Jurkat, Clone E6-1 (cell line): ENCODE measurements at regions not wholly inside any gene's neighbourhood (a gene's known extent, or its start where the extent isn't known, plus 50 kb on each side); places are given as distances from the start of the nearest gene placed in this dataset.
A peak's percentile ranks its signal among the peaks of the same experiment; 100 is the strongest.

Experiments used
- DNase-seq: peaks from one replicate; pipeline ENCODE4 v3.0.0-alpha.2; 2011; ENCODE audit warnings: low read depth, low spot score
- H3K4me3 ChIP-seq: 2 replicates; pipeline ENCODE4 v1.5.1; 2011; ENCODE audit warnings: mild to moderate bottlenecking, low read length, control low read depth, moderate library complexity

DNA sequence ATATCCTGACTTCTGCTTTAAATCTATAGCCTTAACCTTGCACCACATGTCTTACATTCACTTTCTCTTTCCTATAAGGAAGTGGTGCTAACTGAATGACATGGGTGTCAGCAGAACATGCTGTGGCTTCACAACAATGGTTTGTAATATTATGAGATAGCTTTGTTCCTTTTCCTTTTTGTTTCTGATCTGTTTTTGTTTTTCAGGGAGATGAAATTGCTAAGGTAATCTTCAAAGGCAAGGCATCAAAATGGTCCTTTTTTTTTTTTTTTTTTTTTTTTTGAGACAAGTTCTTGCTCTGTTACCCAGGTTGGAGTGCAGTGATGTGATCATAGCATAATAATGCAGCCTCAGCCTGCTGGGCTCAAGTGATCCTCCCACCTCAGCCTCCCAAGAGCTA, 53.6 kb upstream of the RANBP6 start:
- no peak overlapping the region for H3K4me3 ChIP-seq
- peak; percentile 55 for DNase-seq

DNA sequence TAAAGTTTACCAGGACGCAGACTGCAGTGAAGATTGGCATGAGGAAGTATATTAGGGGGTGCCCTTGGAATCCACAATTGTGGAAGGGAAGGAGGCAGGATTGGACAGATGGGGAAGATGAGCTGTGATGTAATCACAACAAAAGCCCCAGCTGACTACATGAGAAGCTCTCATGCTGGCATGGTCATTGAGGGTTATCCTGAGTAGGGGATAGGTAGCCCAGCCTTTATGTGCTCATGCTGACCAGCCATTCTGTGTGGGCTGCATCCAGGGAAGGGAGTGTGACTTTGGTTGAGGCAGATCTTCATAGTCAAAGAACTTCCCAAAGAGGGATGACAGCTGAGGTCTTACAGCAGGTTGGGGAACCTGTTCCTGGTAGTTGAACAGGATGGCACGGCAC, 52.0 kb upstream of the RANBP6 start:
- DNase-seq: no peak
- no peak overlapping the region for H3K4me3 ChIP-seq
